Loucy (cell line): ENCODE measurements at regions not wholly inside any gene's neighbourhood (a gene's known extent, or its start where the extent isn't known, plus 50 kb on each side); places are given as distances from the start of the nearest gene placed in this dataset.

ENCODE experiments used
- H2AFZ ChIP-seq: fragments of 200-600 bp; sonication (generic); 2 replicates; pipeline ENCODE4 v1.6.0; 2016; ENCODE audit warnings: antibody characterized with exemption, mild to moderate bottlenecking, low read length, moderate library complexity
- H3F3A ChIP-seq: fragments of 200-600 bp; 2 replicates; pipeline ENCODE4 v1.6.0; 2016; ENCODE audit warnings: antibody characterized with exemption, low read depth, mild to moderate bottlenecking
- H3K27me3 ChIP-seq: fragments of 200-600 bp; sonication (generic); 2 replicates; pipeline ENCODE4 v1.6.1; 2014; ENCODE audit warnings: low read length, mild to moderate bottlenecking; ENCODE audit not compliant: insufficient read depth, poor library complexity, severe bottlenecking
- H3K36me3 ChIP-seq: fragments of 200-600 bp; sonication (generic); 2 replicates; pipeline ENCODE4 v1.6.1; 2016; ENCODE audit warnings: low read length; ENCODE audit not compliant: insufficient read depth
- H3K4me1 ChIP-seq: fragments of 200-600 bp; sonication (generic); 2 replicates; pipeline ENCODE4 v1.5.1; 2014; ENCODE audit warnings: low read length, mild to moderate bottlenecking; ENCODE audit not compliant: insufficient read depth, poor library complexity, severe bottlenecking
- H3K4me2 ChIP-seq: fragments of 200-600 bp; sonication (generic); 2 replicates; pipeline ENCODE4 v1.6.0; 2014; ENCODE audit warnings: antibody characterized with exemption, low read length, low read depth, mild to moderate bottlenecking; ENCODE audit not compliant: poor library complexity, severe bottlenecking
- H3K4me3 ChIP-seq: fragments of 200-600 bp; sonication (generic); 2 replicates; pipeline ENCODE4 v1.5.1; 2014; ENCODE audit warnings: low read length, mild to moderate bottlenecking, mixed read lengths; ENCODE audit not compliant: poor library complexity, severe bottlenecking
- H3K79me2 ChIP-seq: fragments of 200-600 bp; sonication (generic); 2 replicates; pipeline ENCODE4 v1.6.1; 2014; ENCODE audit warnings: low read length; ENCODE audit not compliant: insufficient read depth
- H3K9ac ChIP-seq: fragments of 200-600 bp; sonication (generic); 2 replicates; pipeline ENCODE4 v1.6.0; 2014; ENCODE audit warnings: mild to moderate bottlenecking, low read depth, low read length, moderate library complexity; ENCODE audit not compliant: poor library complexity, severe bottlenecking
- H3K9me2 ChIP-seq: fragments of 200-600 bp; sonication (generic); replicated peaks from 2 replicates; pipeline ENCODE4 v1.6.1; 2016; ENCODE audit warnings: low read depth, low read length, mixed read lengths
- H3K9me3 ChIP-seq: fragments of 200-600 bp; sonication (generic); 2 replicates; pipeline ENCODE4 v1.6.1; 2014; ENCODE audit warnings: mild to moderate bottlenecking, antibody characterized with exemption, low read length, low read depth; ENCODE audit not compliant: insufficient read depth
- H4K20me1 ChIP-seq: fragments of 200-600 bp; sonication (generic); 2 replicates; pipeline ENCODE4 v1.6.0; 2014; ENCODE audit warnings: antibody characterized with exemption, low read length, mild to moderate bottlenecking; ENCODE audit not compliant: insufficient read depth, poor library complexity, severe bottlenecking
- EZH2phosphoT487 ChIP-seq: fragments of 200-600 bp; IDR thresholded peaks from 2 replicates; pipeline ENCODE4 v1.6.1; 2018; ENCODE audit warnings: antibody characterized with exemption, mild to moderate bottlenecking, moderate library complexity, borderline replicate concordance
- TF ChIP-seq, protein P1 (sequence below): fragments of 200-600 bp; sonication (generic); conservative IDR thresholded peaks from 2 replicates; pipeline ENCODE4 v1.5.1; 2014; ENCODE audit warnings: mild to moderate bottlenecking, antibody characterized with exemption, low read length

- TF ChIP-seq, protein P1, sequence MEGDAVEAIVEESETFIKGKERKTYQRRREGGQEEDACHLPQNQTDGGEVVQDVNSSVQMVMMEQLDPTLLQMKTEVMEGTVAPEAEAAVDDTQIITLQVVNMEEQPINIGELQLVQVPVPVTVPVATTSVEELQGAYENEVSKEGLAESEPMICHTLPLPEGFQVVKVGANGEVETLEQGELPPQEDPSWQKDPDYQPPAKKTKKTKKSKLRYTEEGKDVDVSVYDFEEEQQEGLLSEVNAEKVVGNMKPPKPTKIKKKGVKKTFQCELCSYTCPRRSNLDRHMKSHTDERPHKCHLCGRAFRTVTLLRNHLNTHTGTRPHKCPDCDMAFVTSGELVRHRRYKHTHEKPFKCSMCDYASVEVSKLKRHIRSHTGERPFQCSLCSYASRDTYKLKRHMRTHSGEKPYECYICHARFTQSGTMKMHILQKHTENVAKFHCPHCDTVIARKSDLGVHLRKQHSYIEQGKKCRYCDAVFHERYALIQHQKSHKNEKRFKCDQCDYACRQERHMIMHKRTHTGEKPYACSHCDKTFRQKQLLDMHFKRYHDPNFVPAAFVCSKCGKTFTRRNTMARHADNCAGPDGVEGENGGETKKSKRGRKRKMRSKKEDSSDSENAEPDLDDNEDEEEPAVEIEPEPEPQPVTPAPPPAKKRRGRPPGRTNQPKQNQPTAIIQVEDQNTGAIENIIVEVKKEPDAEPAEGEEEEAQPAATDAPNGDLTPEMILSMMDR: no peak
- TF ChIP-seq EZH2phosphoT487: no peak
- Histone ChIP-seq H3K27me3 (no peaks in the 10 kb centered on the region), H3K9me3 (no peaks in the 10 kb centered on the region), H3K4me3 (no peak overlapping the region), H4K20me1 (no peaks in the 10 kb centered on the region), H3K36me3 (no peaks in the 10 kb centered on the region), H3K79me2 (no peaks in the 10 kb centered on the region), H3K4me1 (peaks cover 7% of the 10 kb centered on the region), H3K9me2 (no peaks in the 10 kb centered on the region), H3F3A (no peaks in the 10 kb centered on the region), H3K4me2 (no peak overlapping the region), H2AFZ (no peak overlapping the region), H3K9ac (no peak overlapping the region)
These were observed 526.1 kb downstream of the CDH26 start for GRCh38 chr20:60484316-60484715.

DNA sequence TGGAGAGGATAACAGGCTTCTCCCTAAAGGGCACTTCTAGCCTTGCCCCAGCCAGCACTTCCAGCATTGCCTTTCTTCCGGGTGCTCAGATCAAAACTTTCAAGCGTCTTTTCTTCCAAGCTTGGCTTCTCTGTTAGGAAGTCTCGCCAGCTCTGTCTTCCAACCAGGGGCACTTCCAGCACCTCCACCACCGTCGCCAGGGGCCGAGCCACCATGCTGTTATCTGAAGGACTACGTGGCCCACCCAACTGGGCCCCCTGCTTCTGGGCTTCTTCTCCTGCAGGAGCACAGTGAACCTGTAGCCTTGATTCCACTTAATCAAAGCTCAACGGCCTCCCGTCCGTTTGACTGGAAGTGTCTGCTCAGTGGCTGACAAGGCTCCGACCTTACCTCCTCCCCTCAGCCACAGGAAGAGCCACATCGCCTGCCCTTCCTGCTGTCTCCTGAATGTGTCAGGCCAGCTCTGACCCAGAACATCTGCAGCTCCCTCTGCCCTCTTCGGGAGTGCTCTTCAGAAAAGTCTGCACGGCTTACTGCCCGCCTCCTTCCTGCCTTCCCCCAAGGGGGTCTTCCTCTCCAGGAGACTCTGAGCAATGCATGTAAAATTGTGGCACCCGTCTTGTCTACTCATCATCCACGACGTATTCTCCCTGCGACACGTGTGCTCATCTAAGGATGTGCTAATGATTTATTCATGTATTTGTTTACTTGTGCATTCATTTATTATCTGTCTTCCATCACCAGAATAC is 527.0 kb downstream of the CDH26 start:
- TF ChIP-seq, protein P1: no peak
- TF ChIP-seq EZH2phosphoT487: no peak
- no peaks in the 10 kb centered on the region for H3K27me3 ChIP-seq
- no peak overlapping the region for H3K9ac ChIP-seq
- no peaks in the 10 kb centered on the region for H3F3A ChIP-seq
- H3K4me3 ChIP-seq: no peak overlapping the region
- no peaks in the 10 kb centered on the region for H3K79me2 ChIP-seq
- H2AFZ ChIP-seq: no peak overlapping the region
- no peak overlapping the region for H3K4me2 ChIP-seq
- H3K4me1 ChIP-seq: peaks cover 7% of the 10 kb centered on the region
- H3K9me2 ChIP-seq: no peaks in the 10 kb centered on the region
- H3K9me3 ChIP-seq: no peaks in the 10 kb centered on the region
- no peaks in the 10 kb centered on the region for H3K36me3 ChIP-seq
- no peaks in the 10 kb centered on the region for H4K20me1 ChIP-seq

- no peak overlapping the region for H2AFZ ChIP-seq
- peaks cover 7% of the 10 kb centered on the region for H3K4me1 ChIP-seq
- no peak for TF ChIP-seq EZH2phosphoT487
- TF ChIP-seq, protein P1: no peak
These were observed 528.1 kb downstream of the CDH26 start for GRCh38 chr20:60486315-60486714.

More at GRCh38 chr20:60486315-60486714, 528.1 kb downstream of the CDH26 start:
- Histone ChIP-seq H3K9me2 (no peaks in the 10 kb centered on the region), H3K9me3 (no peaks in the 10 kb centered on the region), H3F3A (no peaks in the 10 kb centered on the region), H3K79me2 (no peaks in the 10 kb centered on the region), H3K4me3 (no peak overlapping the region), H3K27me3 (no peaks in the 10 kb centered on the region), H4K20me1 (no peaks in the 10 kb centered on the region), H3K9ac (no peak overlapping the region), H3K36me3 (no peaks in the 10 kb centered on the region), H3K4me2 (no peak overlapping the region)
